ENCODE measurements at regions not wholly inside any gene's neighbourhood (a gene's known extent, or its start where the extent isn't known, plus 50 kb on each side); places are given as distances from the start of the nearest gene placed in this dataset.

DNA sequence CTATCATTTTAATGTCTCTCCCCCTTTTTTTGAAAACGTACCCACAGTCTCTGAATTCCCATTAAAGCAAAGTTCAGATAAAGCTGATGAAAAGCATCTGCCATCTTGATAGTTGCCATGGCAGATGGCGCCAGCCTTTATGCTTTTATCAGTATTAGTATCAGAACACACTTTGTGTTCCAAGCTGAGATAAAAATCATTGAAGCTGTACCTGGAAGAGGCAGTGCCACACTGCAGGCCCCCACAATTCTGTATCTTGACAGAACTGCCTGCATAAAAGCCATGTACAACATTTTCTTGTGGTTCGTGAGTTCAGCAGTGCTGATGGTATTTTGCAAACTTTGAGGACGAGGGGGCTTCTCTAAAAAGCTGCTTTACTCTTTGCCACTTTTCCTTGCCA is 311.7 kb downstream of the SATB1 start:
- H3K4me3 ChIP-seq (ENCODE audit: low read length in 2 of 2): no peak overlapping the region
- no peak overlapping the region for H3K27ac ChIP-seq (ENCODE audit: low read depth in 2 of 2, low read length in 2 of 2)

GRCh38 chr3:18112674-18113375 is 312.3 kb downstream of the SATB1 start:
- Histone ChIP-seq H3K9me3 (ENCODE audit: control insufficient read depth in 2 of 2, low read length in 2 of 2) (no peaks in the 10 kb centered on the region), H3K9ac (ENCODE audit: low read depth in 1 of 2, low read length in 2 of 2) (no peak overlapping the region), H3K4me3 (ENCODE audit: low read length in 2 of 2) (no peak overlapping the region), H3K4me1 (ENCODE audit: control insufficient read depth in 2 of 2, insufficient read depth in 2 of 2, low read length in 2 of 2) (no peaks in the 10 kb centered on the region), H3K36me3 (ENCODE audit: control insufficient read depth in 2 of 2, insufficient read depth in 2 of 2, low read length in 2 of 2) (no peaks in the 10 kb centered on the region), H3K27me3 (ENCODE audit: control insufficient read depth in 2 of 2, insufficient read depth in 2 of 2, low read length in 2 of 2) (no peaks in the 10 kb centered on the region), H3K27ac (ENCODE audit: low read depth in 2 of 2, low read length in 2 of 2) (no peak overlapping the region)

More for the DNA sequence above, 311.7 kb downstream of the SATB1 start:
- no peaks in the 10 kb centered on the region for H3K36me3 ChIP-seq (ENCODE audit: control insufficient read depth in 2 of 2, insufficient read depth in 2 of 2, low read length in 2 of 2)
- H3K9me3 ChIP-seq (ENCODE audit: control insufficient read depth in 2 of 2, low read length in 2 of 2): no peaks in the 10 kb centered on the region
- no peak overlapping the region for H3K9ac ChIP-seq (ENCODE audit: low read depth in 1 of 2, low read length in 2 of 2)
- H3K27me3 ChIP-seq (ENCODE audit: control insufficient read depth in 2 of 2, insufficient read depth in 2 of 2, low read length in 2 of 2): no peaks in the 10 kb centered on the region
- H3K4me1 ChIP-seq (ENCODE audit: control insufficient read depth in 2 of 2, insufficient read depth in 2 of 2, low read length in 2 of 2): no peaks in the 10 kb centered on the region

- no peak overlapping the region for H3K9ac ChIP-seq (ENCODE audit: low read depth in 1 of 2, low read length in 2 of 2)
- H3K36me3 ChIP-seq (ENCODE audit: control insufficient read depth in 2 of 2, insufficient read depth in 2 of 2, low read length in 2 of 2): no peaks in the 10 kb centered on the region
- no peaks in the 10 kb centered on the region for H3K27me3 ChIP-seq (ENCODE audit: control insufficient read depth in 2 of 2, insufficient read depth in 2 of 2, low read length in 2 of 2)
- no peaks in the 10 kb centered on the region for H3K9me3 ChIP-seq (ENCODE audit: control insufficient read depth in 2 of 2, low read length in 2 of 2)
- no peak overlapping the region for H3K27ac ChIP-seq (ENCODE audit: low read depth in 2 of 2, low read length in 2 of 2)
- peak overlapping the region in 1 of 2 donors; percentile 33 for H3K4me3 ChIP-seq (ENCODE audit: low read length in 2 of 2)
- no peaks in the 10 kb centered on the region for H3K4me1 ChIP-seq (ENCODE audit: control insufficient read depth in 2 of 2, insufficient read depth in 2 of 2, low read length in 2 of 2)
These were observed 313.3 kb downstream of the SATB1 start for GRCh38 chr3:18111796-18112232.

GRCh38 chr3:18103591-18103990 is 321.5 kb downstream of the SATB1 start:
- Histone ChIP-seq H3K4me3 (ENCODE audit: low read length in 2 of 2) (no peak overlapping the region), H3K4me1 (ENCODE audit: control insufficient read depth in 2 of 2, insufficient read depth in 2 of 2, low read length in 2 of 2) (no peaks in the 10 kb centered on the region), H3K9ac (ENCODE audit: low read depth in 1 of 2, low read length in 2 of 2) (no peak overlapping the region), H3K9me3 (ENCODE audit: control insufficient read depth in 2 of 2, low read length in 2 of 2) (no peaks in the 10 kb centered on the region), H3K27ac (ENCODE audit: low read depth in 2 of 2, low read length in 2 of 2) (no peak overlapping the region), H3K27me3 (ENCODE audit: control insufficient read depth in 2 of 2, insufficient read depth in 2 of 2, low read length in 2 of 2) (no peaks in the 10 kb centered on the region), H3K36me3 (ENCODE audit: control insufficient read depth in 2 of 2, insufficient read depth in 2 of 2, low read length in 2 of 2) (no peaks in the 10 kb centered on the region)

- Histone ChIP-seq H3K4me3 (ENCODE audit: low read length in 2 of 2) (no peak overlapping the region), H3K9me3 (ENCODE audit: control insufficient read depth in 2 of 2, low read length in 2 of 2) (peaks cover 0 to 2% of the 10 kb centered on the region in 2 donors), H3K9ac (ENCODE audit: low read depth in 1 of 2, low read length in 2 of 2) (no peak overlapping the region), H3K36me3 (ENCODE audit: control insufficient read depth in 2 of 2, insufficient read depth in 2 of 2, low read length in 2 of 2) (no peaks in the 10 kb centered on the region), H3K27me3 (ENCODE audit: control insufficient read depth in 2 of 2, insufficient read depth in 2 of 2, low read length in 2 of 2) (no peaks in the 10 kb centered on the region), H3K27ac (ENCODE audit: low read depth in 2 of 2, low read length in 2 of 2) (no peak overlapping the region), H3K4me1 (ENCODE audit: control insufficient read depth in 2 of 2, insufficient read depth in 2 of 2, low read length in 2 of 2) (no peaks in the 10 kb centered on the region)
These were observed 325.0 kb downstream of the SATB1 start for GRCh38 chr3:18100121-18100520.

DNA sequence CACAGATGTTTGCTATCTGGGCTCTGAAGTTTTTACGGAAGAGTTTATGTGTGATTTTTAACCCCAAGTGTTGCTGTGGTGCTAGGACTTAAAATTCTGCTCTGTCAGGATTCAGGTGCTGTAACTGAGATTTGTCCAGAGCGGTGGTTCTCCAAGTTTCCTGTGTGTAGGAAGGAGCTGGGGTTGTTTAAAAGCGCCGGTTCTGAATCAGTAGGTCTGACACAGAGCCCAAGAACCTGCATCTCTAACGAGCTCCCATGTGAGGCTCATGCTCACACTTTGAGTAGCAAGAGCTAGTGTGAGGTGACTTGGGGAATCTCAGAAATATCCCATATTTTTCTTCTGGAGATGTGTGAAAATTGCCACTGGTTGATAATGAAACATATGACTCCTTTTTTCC is 325.5 kb downstream of the SATB1 start:
- Histone ChIP-seq H3K4me1 (ENCODE audit: control insufficient read depth in 2 of 2, insufficient read depth in 2 of 2, low read length in 2 of 2) (no peaks in the 10 kb centered on the region), H3K9ac (ENCODE audit: low read depth in 1 of 2, low read length in 2 of 2) (no peak overlapping the region), H3K27ac (ENCODE audit: low read depth in 2 of 2, low read length in 2 of 2) (no peak overlapping the region)

DNA sequence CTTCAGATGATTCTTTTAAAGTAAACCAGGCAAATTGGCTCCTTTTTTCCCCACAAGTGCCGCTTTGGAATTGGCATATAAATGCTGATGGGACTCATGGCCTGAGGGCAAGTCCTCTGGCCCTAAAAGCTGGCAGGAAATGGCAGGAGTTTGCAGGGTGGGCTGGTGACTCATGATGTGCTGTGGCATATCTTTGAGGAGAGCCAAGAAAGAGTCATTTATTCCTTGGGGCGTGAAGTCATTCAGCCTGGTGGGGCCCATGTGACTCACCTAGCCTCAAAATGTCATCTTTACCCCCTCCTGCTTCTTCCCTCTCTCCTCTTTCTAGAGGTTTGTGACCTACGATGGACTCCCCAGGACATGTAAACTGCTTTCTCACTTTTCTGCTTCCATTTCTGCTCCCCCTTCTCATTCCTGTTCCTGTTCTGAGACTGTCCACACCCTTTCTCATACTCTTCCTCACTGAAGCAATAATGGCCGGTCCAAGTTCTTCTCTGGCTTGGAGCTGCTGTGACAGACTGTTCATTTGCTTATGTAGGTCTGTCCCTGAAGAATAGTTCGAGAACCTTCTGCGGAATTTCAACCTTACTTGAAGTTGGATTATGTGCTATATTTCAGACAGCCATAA is 326.1 kb downstream of the SATB1 start:
- no peak overlapping the region for H3K4me3 ChIP-seq (ENCODE audit: low read length in 2 of 2)
- H3K4me1 ChIP-seq (ENCODE audit: control insufficient read depth in 2 of 2, insufficient read depth in 2 of 2, low read length in 2 of 2): no peaks in the 10 kb centered on the region
- H3K27me3 ChIP-seq (ENCODE audit: control insufficient read depth in 2 of 2, insufficient read depth in 2 of 2, low read length in 2 of 2): no peaks in the 10 kb centered on the region
- H3K27ac ChIP-seq (ENCODE audit: low read depth in 2 of 2, low read length in 2 of 2): no peak overlapping the region
- peaks cover 0 to 2% of the 10 kb centered on the region in 2 donors for H3K9me3 ChIP-seq (ENCODE audit: control insufficient read depth in 2 of 2, low read length in 2 of 2)
- H3K36me3 ChIP-seq (ENCODE audit: control insufficient read depth in 2 of 2, insufficient read depth in 2 of 2, low read length in 2 of 2): no peaks in the 10 kb centered on the region
- no peak overlapping the region for H3K9ac ChIP-seq (ENCODE audit: low read depth in 1 of 2, low read length in 2 of 2)

More for the DNA sequence above, 325.5 kb downstream of the SATB1 start:
- H3K4me3 ChIP-seq (ENCODE audit: low read length in 2 of 2): no peak overlapping the region
- peaks cover 0 to 2% of the 10 kb centered on the region in 2 donors for H3K9me3 ChIP-seq (ENCODE audit: control insufficient read depth in 2 of 2, low read length in 2 of 2)
- H3K27me3 ChIP-seq (ENCODE audit: control insufficient read depth in 2 of 2, insufficient read depth in 2 of 2, low read length in 2 of 2): no peaks in the 10 kb centered on the region
- no peaks in the 10 kb centered on the region for H3K36me3 ChIP-seq (ENCODE audit: control insufficient read depth in 2 of 2, insufficient read depth in 2 of 2, low read length in 2 of 2)

DNA sequence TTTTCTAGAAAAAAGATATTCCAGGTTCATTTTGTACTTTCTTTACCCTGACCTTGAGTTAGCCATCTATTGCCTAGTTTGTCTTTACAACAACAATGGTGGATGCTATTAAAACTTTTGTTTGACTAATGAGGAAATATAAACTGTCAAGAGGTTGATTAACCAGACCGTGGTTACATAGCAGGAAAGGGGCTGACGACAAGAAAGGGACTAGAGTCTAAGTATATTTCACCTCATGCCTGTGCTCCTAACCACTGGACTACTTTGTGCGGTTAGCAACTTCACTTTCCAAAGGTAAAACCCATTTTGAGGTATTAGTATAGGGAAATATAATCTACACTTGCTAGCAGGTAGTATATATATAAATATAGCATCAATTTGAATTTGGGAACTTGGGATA is 327.1 kb downstream of the SATB1 start:
- peaks cover 0 to 2% of the 10 kb centered on the region in 2 donors for H3K9me3 ChIP-seq (ENCODE audit: control insufficient read depth in 2 of 2, low read length in 2 of 2)

GRCh38 chr3:18097473-18097872 is 327.7 kb downstream of the SATB1 start:
- Histone ChIP-seq H3K36me3 (ENCODE audit: control insufficient read depth in 2 of 2, insufficient read depth in 2 of 2, low read length in 2 of 2) (no peaks in the 10 kb centered on the region), H3K4me3 (ENCODE audit: low read length in 2 of 2) (no peak overlapping the region)

More for the DNA sequence above, 327.1 kb downstream of the SATB1 start:
- Histone ChIP-seq H3K4me1 (ENCODE audit: control insufficient read depth in 2 of 2, insufficient read depth in 2 of 2, low read length in 2 of 2) (no peaks in the 10 kb centered on the region), H3K4me3 (ENCODE audit: low read length in 2 of 2) (no peak overlapping the region), H3K36me3 (ENCODE audit: control insufficient read depth in 2 of 2, insufficient read depth in 2 of 2, low read length in 2 of 2) (no peaks in the 10 kb centered on the region), H3K27me3 (ENCODE audit: control insufficient read depth in 2 of 2, insufficient read depth in 2 of 2, low read length in 2 of 2) (no peaks in the 10 kb centered on the region), H3K9ac (ENCODE audit: low read depth in 1 of 2, low read length in 2 of 2) (no peak overlapping the region), H3K27ac (ENCODE audit: low read depth in 2 of 2, low read length in 2 of 2) (no peak overlapping the region)

GRCh38 chr3:18092726-18093125 is 332.4 kb downstream of the SATB1 start:
- no peaks in the 10 kb centered on the region for H3K36me3 ChIP-seq (ENCODE audit: control insufficient read depth in 2 of 2, insufficient read depth in 2 of 2, low read length in 2 of 2)
- no peaks in the 10 kb centered on the region for H3K4me1 ChIP-seq (ENCODE audit: control insufficient read depth in 2 of 2, insufficient read depth in 2 of 2, low read length in 2 of 2)
- H3K9ac ChIP-seq (ENCODE audit: low read depth in 1 of 2, low read length in 2 of 2): no peak overlapping the region
- no peak overlapping the region for H3K4me3 ChIP-seq (ENCODE audit: low read length in 2 of 2)
- H3K27me3 ChIP-seq (ENCODE audit: control insufficient read depth in 2 of 2, insufficient read depth in 2 of 2, low read length in 2 of 2): no peaks in the 10 kb centered on the region
- H3K9me3 ChIP-seq (ENCODE audit: control insufficient read depth in 2 of 2, low read length in 2 of 2): peaks cover 0 to 2% of the 10 kb centered on the region in 2 donors
- no peak overlapping the region for H3K27ac ChIP-seq (ENCODE audit: low read depth in 2 of 2, low read length in 2 of 2)

More at GRCh38 chr3:18097473-18097872, 327.7 kb downstream of the SATB1 start:
- peaks cover 0 to 2% of the 10 kb centered on the region in 2 donors for H3K9me3 ChIP-seq (ENCODE audit: control insufficient read depth in 2 of 2, low read length in 2 of 2)
- H3K27me3 ChIP-seq (ENCODE audit: control insufficient read depth in 2 of 2, insufficient read depth in 2 of 2, low read length in 2 of 2): no peaks in the 10 kb centered on the region
- H3K9ac ChIP-seq (ENCODE audit: low read depth in 1 of 2, low read length in 2 of 2): no peak overlapping the region
- H3K4me1 ChIP-seq (ENCODE audit: control insufficient read depth in 2 of 2, insufficient read depth in 2 of 2, low read length in 2 of 2): no peaks in the 10 kb centered on the region
- H3K27ac ChIP-seq (ENCODE audit: low read depth in 2 of 2, low read length in 2 of 2): no peak overlapping the region

Data from mucosa of rectum (tissue), 2 donors.